ENCODE measurements at regions not wholly inside any gene's neighbourhood (a gene's known extent, or its start where the extent isn't known, plus 50 kb on each side); places are given as distances from the start of the nearest gene placed in this dataset.
"Not testable (repeated sequence)": the region's sequence is repeated elsewhere in the genome, so short reads cannot be mapped to it uniquely, and the experiment has no call there.

GRCh38 chrX:40891798-40892197 is 156.5 kb upstream of the MED14 start:
- no peak overlapping the region for H3K27ac ChIP-seq
- TF ChIP-seq POLR2AphosphoS5 (IDR thresholded peaks at IDR 0.05) (no peak), POLR2A (IDR thresholded peaks at IDR 0.05) (no peak), CTCF (IDR thresholded peaks at IDR 0.05) (no peak), EP300 (IDR thresholded peaks at IDR 0.05) (no peak)
- H3K9me3 ChIP-seq, result peaks cover 0 to 10% (median 5%) of the 10 kb centered on the region in 4 donors
- H3K4me1 ChIP-seq, result no peaks in the 10 kb centered on the region
- peaks cover 0 to 3% (median 0%) of the 10 kb centered on the region in 3 donors for H3K27me3 ChIP-seq
- intact Hi-C loops (cut with DNase I; ENCODE audit: low total_unique reads), result no loop called here
- no peak for DNase-seq
- H3K36me3 ChIP-seq, result no peaks in the 10 kb centered on the region
- H3K4me3 ChIP-seq, result no peak overlapping the region

- no peak overlapping the region for H3K27ac ChIP-seq
- TF ChIP-seq POLR2AphosphoS5 (IDR thresholded peaks at IDR 0.05) (no peak), CTCF (IDR thresholded peaks at IDR 0.05) (no peak), POLR2A (IDR thresholded peaks at IDR 0.05) (no peak)
- intact Hi-C loops (cut with DNase I; ENCODE audit: low total_unique reads), result no loop called here
- H3K36me3 ChIP-seq, result no peaks in the 10 kb centered on the region
- H3K4me3 ChIP-seq, result no peak overlapping the region
- peaks cover 0 to 10% (median 5%) of the 10 kb centered on the region in 4 donors for H3K9me3 ChIP-seq
- DNase-seq, result no peak
- WGBS, 5 donors, result 74 to 83% (median 79%) methylated on average over 6 of the region's 6 CpGs
- H3K27me3 ChIP-seq, result peaks cover 0 to 3% (median 0%) of the 10 kb centered on the region in 3 donors
- no peaks in the 10 kb centered on the region for H3K4me1 ChIP-seq
These were observed 158.0 kb upstream of the MED14 start for GRCh38 chrX:40893251-40893910.

- peaks cover 0 to 3% (median 0%) of the 10 kb centered on the region in 3 donors for H3K27me3 ChIP-seq
- peaks cover 0 to 10% (median 5%) of the 10 kb centered on the region in 4 donors for H3K9me3 ChIP-seq
- TF ChIP-seq CTCF (IDR thresholded peaks at IDR 0.05), result no peak
- TF ChIP-seq EP300 (IDR thresholded peaks at IDR 0.05), result no peak
- TF ChIP-seq POLR2A (IDR thresholded peaks at IDR 0.05), result no peak
- no peak for TF ChIP-seq POLR2AphosphoS5 (IDR thresholded peaks at IDR 0.05)
- H3K27ac ChIP-seq, result no peak overlapping the region
- H3K4me1 ChIP-seq, result no peaks in the 10 kb centered on the region
- H3K36me3 ChIP-seq, result no peaks in the 10 kb centered on the region
- no peak for DNase-seq
- no peak overlapping the region for H3K4me3 ChIP-seq
- intact Hi-C loops (cut with DNase I; ENCODE audit: low total_unique reads), result no loop called here
- 77 to 87% (median 82%) methylated on average over 3 of the region's 3 CpGs for WGBS, 5 donors
These were observed 159.9 kb upstream of the MED14 start for GRCh38 chrX:40895246-40895645.

- H3K27ac ChIP-seq, result no peak overlapping the region
- H3K4me1 ChIP-seq, result no peaks in the 10 kb centered on the region
- H3K4me3 ChIP-seq, result no peak overlapping the region
- TF ChIP-seq POLR2A (IDR thresholded peaks at IDR 0.05) (no peak), POLR2AphosphoS5 (IDR thresholded peaks at IDR 0.05) (no peak), EP300 (IDR thresholded peaks at IDR 0.05) (no peak), CTCF (IDR thresholded peaks at IDR 0.05) (no peak)
- no peak for DNase-seq
- H3K36me3 ChIP-seq, result no peaks in the 10 kb centered on the region
- intact Hi-C loops (cut with DNase I; ENCODE audit: low total_unique reads), result no loop called here
- WGBS, 5 donors, result 67 to 97% (median 90%) methylated on average over 3 of the region's 3 CpGs
- H3K9me3 ChIP-seq, result no peaks in the 10 kb centered on the region
- peaks cover 0 to 3% (median 0%) of the 10 kb centered on the region in 3 donors for H3K27me3 ChIP-seq
These were observed 162.5 kb upstream of the MED14 start for GRCh38 chrX:40897718-40898270.

GRCh38 chrX:40904739-40905138 is 169.4 kb upstream of the MED14 start:
- DNase-seq; intact Hi-C loops (cut with DNase I; ENCODE audit: low total_unique reads); H3K36me3 ChIP-seq; H3K4me1 ChIP-seq; H3K4me3 ChIP-seq; H3K27me3 ChIP-seq; H3K27ac ChIP-seq: not testable (repeated sequence)
- H3K9me3 ChIP-seq, result peaks cover 0 to 19% (median 9%) of the 10 kb centered on the region in 4 donors
